ENCODE measurements at regions not wholly inside any gene's neighbourhood (a gene's known extent, or its start where the extent isn't known, plus 50 kb on each side); places are given as distances from the start of the nearest gene placed in this dataset.
A peak's percentile ranks its signal among the peaks of the same experiment; 100 is the strongest.

DNA sequence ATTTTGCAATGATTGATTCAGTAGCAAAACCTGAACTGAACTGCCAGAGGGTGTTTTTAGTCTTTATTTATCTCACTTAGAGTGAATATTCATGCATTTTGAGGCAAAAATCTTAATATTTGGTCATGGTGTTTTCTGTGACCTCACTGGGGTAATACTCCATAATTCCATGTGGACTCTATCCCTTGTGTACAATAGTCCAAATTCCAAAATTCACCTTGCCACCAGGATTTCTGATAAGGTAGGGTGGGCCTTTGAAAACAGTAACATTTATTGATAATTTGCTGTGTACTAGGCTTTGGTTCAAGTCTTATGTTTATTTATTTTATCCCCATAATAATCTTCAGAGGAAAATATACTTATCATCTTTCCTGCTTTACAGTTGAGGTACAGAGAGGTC, 68.4 kb upstream of the PDE5A start:
- no peak for DNase-seq

DNA sequence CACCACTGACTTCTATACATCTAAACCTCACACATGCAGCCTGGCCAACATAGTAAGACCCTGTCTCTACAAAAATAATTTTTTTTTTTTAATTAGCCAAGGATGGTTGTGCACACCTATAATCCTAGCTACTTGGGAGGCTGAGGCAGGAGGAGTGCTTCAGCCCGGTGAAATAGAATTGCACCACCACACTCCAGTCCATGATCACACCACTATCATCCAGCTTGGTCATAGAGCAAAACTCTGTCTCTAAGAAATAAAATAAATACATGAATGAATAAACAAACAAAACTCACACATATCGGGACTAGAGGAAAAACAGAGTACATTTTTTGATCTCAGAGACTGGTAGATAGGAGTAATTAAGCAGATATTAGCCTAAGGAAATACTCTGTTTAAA, 66.6 kb upstream of the PDE5A start:
- no peak for DNase-seq

DNA sequence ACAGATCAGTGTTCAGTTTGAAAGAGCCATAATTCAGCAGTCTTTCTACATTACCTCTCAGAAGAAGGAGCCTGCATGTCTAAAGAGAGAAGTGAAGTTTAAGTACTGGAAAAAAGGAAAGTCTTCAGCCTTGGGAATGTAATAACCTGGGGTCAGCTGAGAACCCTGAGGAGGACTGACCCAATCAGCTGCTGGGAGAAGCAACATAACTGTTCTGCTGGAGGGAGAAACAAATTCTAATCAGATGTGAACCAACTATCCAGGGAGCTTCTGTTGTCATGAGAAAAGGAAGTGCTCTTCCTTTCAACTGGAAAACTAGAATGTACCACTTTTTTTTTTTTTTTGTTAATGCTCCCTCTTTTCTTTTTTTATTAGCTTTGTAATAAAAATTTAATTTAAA, 64.5 kb upstream of the PDE5A start:
- no peak for DNase-seq

- DNase-seq, result no peak
Observed at GRCh38 chr4:119692001-119692400, 63.4 kb upstream of the PDE5A start.

GRCh38 chr4:119690871-119691270, 62.3 kb upstream of the PDE5A start:
- DNase-seq, result no peak

- DNase-seq, result no peak
Observed at GRCh38 chr4:119688446-119688845, 59.8 kb upstream of the PDE5A start.

DNA sequence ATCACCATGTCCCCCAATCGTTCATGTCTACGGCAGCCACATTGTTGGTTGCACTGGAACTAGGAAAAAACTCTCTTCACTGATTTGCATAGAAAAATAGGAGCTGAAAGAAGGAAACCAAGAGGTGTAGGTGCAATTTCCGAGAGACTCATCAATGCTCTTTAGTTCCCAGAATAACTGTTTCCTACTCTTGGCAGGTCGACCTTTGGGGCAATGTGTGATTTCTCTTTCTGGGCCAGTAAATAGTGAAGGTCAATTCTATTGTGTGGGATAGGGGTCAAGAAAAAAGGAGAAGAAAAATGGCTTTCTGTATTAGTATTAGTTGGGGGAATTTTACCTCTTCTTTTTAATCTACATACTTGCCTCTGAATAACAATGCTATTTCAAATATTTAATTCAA, 55.9 kb upstream of the PDE5A start:
- DNase-seq, result peak; percentile 8

DNA sequence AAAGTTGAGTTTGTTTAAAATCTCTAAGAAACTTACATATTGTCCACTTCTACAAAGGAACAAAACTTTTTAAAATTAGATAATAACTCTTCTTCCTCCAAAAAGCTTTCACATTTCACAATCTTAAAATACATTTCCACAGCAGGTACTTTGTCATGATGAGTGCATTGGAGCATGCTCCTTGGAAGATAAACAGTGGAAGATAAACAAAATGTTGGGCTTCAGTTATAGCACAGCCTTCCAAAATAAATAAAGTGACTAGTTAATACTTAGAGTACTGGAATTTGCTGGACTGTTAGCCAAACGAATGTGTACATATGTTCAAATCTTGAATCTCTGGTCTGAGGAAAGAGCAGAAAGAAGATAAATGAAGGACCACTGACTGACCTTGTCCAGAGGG, 54.9 kb upstream of the PDE5A start:
- no peak for DNase-seq

GRCh38 chr4:119682099-119682498, 53.5 kb upstream of the PDE5A start:
- no peak for DNase-seq

GRCh38 chr4:119679251-119679650, 50.6 kb upstream of the PDE5A start:
- no peak for DNase-seq

DNA sequence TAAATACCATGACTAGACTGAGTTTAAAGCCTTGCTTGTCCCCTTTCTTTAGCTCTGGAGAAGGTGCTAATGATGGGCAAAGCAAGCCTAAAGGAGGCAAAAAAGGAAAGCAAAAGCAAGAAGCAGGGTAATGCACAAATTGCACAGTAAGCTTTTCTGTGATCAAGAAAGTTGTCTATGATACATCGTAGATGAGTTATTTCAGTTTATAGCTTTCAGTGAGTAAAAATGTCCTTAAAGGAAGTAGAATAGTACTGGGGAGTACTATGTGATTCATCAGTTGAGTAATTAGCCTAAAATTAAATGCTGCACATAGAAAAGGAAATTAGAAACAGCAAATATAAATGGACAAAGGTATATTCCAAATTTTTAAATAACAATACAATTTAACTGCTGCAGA, 50.2 kb upstream of the PDE5A start:
- no peak for DNase-seq
